ENCODE measurements at regions not wholly inside any gene's neighbourhood (a gene's known extent, or its start where the extent isn't known, plus 50 kb on each side); places are given as distances from the start of the nearest gene placed in this dataset.

DNA sequence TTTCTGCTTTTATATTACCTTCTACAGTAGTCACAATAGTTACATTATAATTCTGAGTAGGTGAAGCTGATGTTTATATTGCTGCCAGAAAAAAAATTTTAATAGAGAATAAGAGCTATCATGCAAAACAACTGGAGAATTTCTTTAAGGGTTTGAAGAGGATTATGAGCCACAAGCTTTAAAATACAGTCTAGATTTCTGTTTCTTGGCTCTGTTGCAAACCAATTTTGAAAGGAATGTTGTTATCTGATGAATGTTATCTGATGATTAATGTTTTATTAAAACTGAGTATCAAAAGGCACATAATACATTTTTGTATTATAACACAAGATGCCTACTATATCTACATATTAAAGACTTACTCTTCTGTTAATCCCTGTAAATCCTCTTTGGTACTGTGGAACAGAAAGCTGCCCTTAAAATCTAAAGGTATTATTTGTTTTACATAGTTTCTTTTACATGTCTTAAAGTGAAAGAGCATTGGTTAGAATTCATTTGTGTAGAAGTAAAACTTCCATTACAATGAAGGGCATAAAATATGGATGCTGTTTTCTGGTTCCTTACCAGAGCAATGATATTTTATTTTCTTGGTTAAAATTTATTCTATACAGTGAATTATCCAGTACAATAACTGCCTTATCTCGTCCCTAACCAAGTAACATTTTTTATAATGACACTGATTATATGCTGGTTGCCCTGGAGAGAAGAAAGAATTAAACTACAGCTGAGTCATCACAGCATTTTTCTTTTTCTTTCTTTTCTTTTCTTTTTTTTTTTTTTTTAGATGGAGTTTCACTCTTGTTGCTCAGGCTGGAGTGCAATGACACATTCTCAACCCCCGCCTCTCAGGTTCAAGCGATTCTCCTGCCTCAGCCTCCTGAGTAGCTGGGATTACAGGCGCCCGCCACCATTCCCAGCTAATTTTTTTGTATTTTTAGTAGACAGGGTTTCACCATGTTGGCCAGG, 205.7 kb downstream of the TANC2 start:
- TF ChIP-seq, protein P1, sequence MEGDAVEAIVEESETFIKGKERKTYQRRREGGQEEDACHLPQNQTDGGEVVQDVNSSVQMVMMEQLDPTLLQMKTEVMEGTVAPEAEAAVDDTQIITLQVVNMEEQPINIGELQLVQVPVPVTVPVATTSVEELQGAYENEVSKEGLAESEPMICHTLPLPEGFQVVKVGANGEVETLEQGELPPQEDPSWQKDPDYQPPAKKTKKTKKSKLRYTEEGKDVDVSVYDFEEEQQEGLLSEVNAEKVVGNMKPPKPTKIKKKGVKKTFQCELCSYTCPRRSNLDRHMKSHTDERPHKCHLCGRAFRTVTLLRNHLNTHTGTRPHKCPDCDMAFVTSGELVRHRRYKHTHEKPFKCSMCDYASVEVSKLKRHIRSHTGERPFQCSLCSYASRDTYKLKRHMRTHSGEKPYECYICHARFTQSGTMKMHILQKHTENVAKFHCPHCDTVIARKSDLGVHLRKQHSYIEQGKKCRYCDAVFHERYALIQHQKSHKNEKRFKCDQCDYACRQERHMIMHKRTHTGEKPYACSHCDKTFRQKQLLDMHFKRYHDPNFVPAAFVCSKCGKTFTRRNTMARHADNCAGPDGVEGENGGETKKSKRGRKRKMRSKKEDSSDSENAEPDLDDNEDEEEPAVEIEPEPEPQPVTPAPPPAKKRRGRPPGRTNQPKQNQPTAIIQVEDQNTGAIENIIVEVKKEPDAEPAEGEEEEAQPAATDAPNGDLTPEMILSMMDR (IDR thresholded peaks at IDR 0.05): no peak
- no peak for TF ChIP-seq POLR2A (IDR thresholded peaks at IDR 0.05)

All from uterus (tissue), 2 donors.